HEK293 (cell line): ENCODE measurements at regions not wholly inside any gene's neighbourhood (a gene's known extent, or its start where the extent isn't known, plus 50 kb on each side); places are given as distances from the start of the nearest gene placed in this dataset.
"Not testable (repeated sequence)": the region's sequence is repeated elsewhere in the genome, so short reads cannot be mapped to it uniquely, and the experiment has no call there.

Experiments
- SETDB1 ChIP-seq: IDR thresholded peaks from one replicate; pipeline ENCODE4 v1.6.1; 2017; ENCODE audit warnings: mild to moderate bottlenecking, low read length, moderate library complexity, mixed read lengths; ENCODE audit not compliant: insufficient read length
- ZNF121 ChIP-seq: fragments of 450-650 bp; formaldehyde crosslinking; IDR thresholded peaks from 2 replicates; pipeline ENCODE4 v1.5.1; 2016; ENCODE audit warnings: missing biosample characterization, missing genetic modification characterization
- TF ChIP-seq, protein P1 (sequence below): fragments of 450-650 bp; formaldehyde crosslinking; IDR thresholded peaks from 2 replicates; pipeline ENCODE4 v1.5.1; 2016; ENCODE audit warnings: missing biosample characterization, missing genetic modification characterization

DNA sequence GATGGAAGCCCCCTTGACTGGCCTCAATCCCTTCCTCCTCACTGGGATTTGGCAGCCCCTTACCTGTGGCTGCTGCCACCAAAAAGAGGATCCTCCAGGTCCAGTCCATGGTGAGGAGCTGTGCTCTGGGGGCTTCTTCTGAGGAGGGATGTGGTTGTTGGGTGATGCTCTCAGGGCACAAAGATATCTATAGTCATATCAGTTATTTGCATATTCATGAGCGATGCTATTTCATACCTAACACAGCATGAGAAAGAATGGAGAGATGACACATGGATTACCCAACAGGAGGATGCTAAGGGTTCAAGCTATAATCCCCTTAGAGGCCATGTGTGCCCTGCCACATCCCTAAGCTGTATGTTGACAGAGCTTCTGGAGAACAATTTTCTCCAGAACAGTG lies 141.7 kb downstream of the POTEB start:
- TF ChIP-seq, protein P1, sequence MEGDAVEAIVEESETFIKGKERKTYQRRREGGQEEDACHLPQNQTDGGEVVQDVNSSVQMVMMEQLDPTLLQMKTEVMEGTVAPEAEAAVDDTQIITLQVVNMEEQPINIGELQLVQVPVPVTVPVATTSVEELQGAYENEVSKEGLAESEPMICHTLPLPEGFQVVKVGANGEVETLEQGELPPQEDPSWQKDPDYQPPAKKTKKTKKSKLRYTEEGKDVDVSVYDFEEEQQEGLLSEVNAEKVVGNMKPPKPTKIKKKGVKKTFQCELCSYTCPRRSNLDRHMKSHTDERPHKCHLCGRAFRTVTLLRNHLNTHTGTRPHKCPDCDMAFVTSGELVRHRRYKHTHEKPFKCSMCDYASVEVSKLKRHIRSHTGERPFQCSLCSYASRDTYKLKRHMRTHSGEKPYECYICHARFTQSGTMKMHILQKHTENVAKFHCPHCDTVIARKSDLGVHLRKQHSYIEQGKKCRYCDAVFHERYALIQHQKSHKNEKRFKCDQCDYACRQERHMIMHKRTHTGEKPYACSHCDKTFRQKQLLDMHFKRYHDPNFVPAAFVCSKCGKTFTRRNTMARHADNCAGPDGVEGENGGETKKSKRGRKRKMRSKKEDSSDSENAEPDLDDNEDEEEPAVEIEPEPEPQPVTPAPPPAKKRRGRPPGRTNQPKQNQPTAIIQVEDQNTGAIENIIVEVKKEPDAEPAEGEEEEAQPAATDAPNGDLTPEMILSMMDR (tag by site-specific recombination): not testable (repeated sequence)
- not testable (repeated sequence) for TF ChIP-seq ZNF121 (tag by site-specific recombination); SETDB1
